Mesenchymal stem cell (in vitro differentiated cells and primary cell): ENCODE measurements at regions not wholly inside any gene's neighbourhood (a gene's known extent, or its start where the extent isn't known, plus 50 kb on each side); places are given as distances from the start of the nearest gene placed in this dataset.
A peak's percentile ranks its signal among the peaks of the same experiment; 100 is the strongest.

Experiments used
- DNase-seq: peaks from one replicate; pipeline ENCODE4 v3.0.0-alpha.2; 2013
- H2AFZ ChIP-seq: one replicate; pipeline ENCODE4 v1.6.1; 2013; ENCODE audit warnings: low read depth, mild to moderate bottlenecking, control low read depth, inconsistent platforms, low read length, moderate library complexity
- H2AK5ac ChIP-seq: 2 replicates; pipeline ENCODE4 v1.6.1; 2013; ENCODE audit warnings: low read length, moderate library complexity, mild to moderate bottlenecking, inconsistent platforms; ENCODE audit not compliant: severe bottlenecking
- H2BK120ac ChIP-seq: one replicate; pipeline ENCODE4 v1.6.1; 2013; ENCODE audit warnings: low read depth, mild to moderate bottlenecking, inconsistent platforms, low read length, moderate library complexity
- H2BK12ac ChIP-seq, 2 experiments: one replicate each; pipeline ENCODE4 v1.6.1; 2013; ENCODE audit warnings: inconsistent platforms in 2 of 2, low read length in 2 of 2, mild to moderate bottlenecking in 2 of 2, moderate library complexity in 2 of 2, control low read depth in 1 of 2
- H2BK15ac ChIP-seq: one replicate; pipeline ENCODE4 v1.6.1; 2013; ENCODE audit warnings: mild to moderate bottlenecking, low read depth, inconsistent platforms; ENCODE audit not compliant: poor library complexity, severe bottlenecking
- H2BK5ac ChIP-seq: 2 replicates; pipeline ENCODE4 v1.6.1; 2013; ENCODE audit warnings: low read depth, mild to moderate bottlenecking, low read length, control low read depth, inconsistent platforms; ENCODE audit not compliant: poor library complexity, severe bottlenecking
- H3K14ac ChIP-seq, 2 experiments: one replicate each; pipeline ENCODE4 v1.6.1; 2013; ENCODE audit warnings: inconsistent platforms in 2 of 2, low read length in 2 of 2, control low read depth in 1 of 2, mild to moderate bottlenecking in 1 of 2, moderate library complexity in 1 of 2
- H3K18ac ChIP-seq, 2 experiments: one replicate each; pipeline ENCODE4 v1.6.1; 2013; ENCODE audit warnings: inconsistent platforms in 2 of 2, low read length in 2 of 2, control low read depth in 1 of 2, low read depth in 1 of 2, mild to moderate bottlenecking in 1 of 2
- H3K23ac ChIP-seq, 2 experiments: one replicate each; pipeline ENCODE4 v1.6.1; 2013; ENCODE audit warnings: inconsistent platforms in 2 of 2, low read length in 2 of 2, mild to moderate bottlenecking in 2 of 2, moderate library complexity in 2 of 2, control low read depth in 1 of 2
- H3K27ac ChIP-seq: 2 replicates; pipeline ENCODE4 v1.5.1; 2013; ENCODE audit warnings: mild to moderate bottlenecking, moderate library complexity, low read length, control low read depth, inconsistent platforms; ENCODE audit not compliant: poor library complexity, severe bottlenecking
- H3K27me3 ChIP-seq, 2 experiments: 2 replicates each; pipeline versions ENCODE4 v1.6.1 to v1.7.0; 2013; ENCODE audit warnings: low read length in 2 of 2, mild to moderate bottlenecking in 2 of 2, moderate library complexity in 2 of 2, control low read depth in 1 of 2, inconsistent platforms in 1 of 2; ENCODE audit not compliant: control insufficient read depth in 1 of 2, insufficient read depth in 1 of 2
- H3K36me3 ChIP-seq, 2 experiments: 2 replicates each; pipeline versions ENCODE4 v1.6.1 to v1.7.0; 2013; ENCODE audit warnings: low read length in 2 of 2, control low read depth in 1 of 2, inconsistent platforms in 1 of 2, low read depth in 1 of 2, mild to moderate bottlenecking in 1 of 2; ENCODE audit not compliant: insufficient read depth in 2 of 2, control insufficient read depth in 1 of 2
- H3K4ac ChIP-seq, 2 experiments: one replicate each; pipeline ENCODE4 v1.6.1; 2013; ENCODE audit warnings: inconsistent platforms in 2 of 2, low read length in 2 of 2, mild to moderate bottlenecking in 2 of 2, moderate library complexity in 2 of 2, control low read depth in 1 of 2, low read depth in 1 of 2
- H3K4me1 ChIP-seq: 2 replicates; pipeline ENCODE4 v1.6.1; 2013; ENCODE audit warnings: low read depth, low read length, control low read depth; ENCODE audit not compliant: control insufficient read depth, insufficient read depth
- H3K4me2 ChIP-seq: 2 replicates; pipeline ENCODE4 v1.6.1; 2013; ENCODE audit warnings: low read length, mild to moderate bottlenecking, inconsistent platforms; ENCODE audit not compliant: poor library complexity, severe bottlenecking
- H3K4me3 ChIP-seq, 2 experiments: 2 replicates each; pipeline versions ENCODE4 v1.5.1 to v1.7.0; 2013; ENCODE audit warnings: low read length in 2 of 2, mild to moderate bottlenecking in 2 of 2, control low read depth in 1 of 2, low read depth in 1 of 2; ENCODE audit not compliant: insufficient read depth in 1 of 2
- H3K79me1 ChIP-seq: replicated peaks from 2 replicates; pipeline ENCODE4 v1.6.1; 2013; ENCODE audit warnings: mild to moderate bottlenecking, control low read depth, low read length, inconsistent platforms; ENCODE audit not compliant: poor library complexity, severe bottlenecking
- H3K9ac ChIP-seq: 2 replicates; pipeline ENCODE4 v1.7.0; 2013; ENCODE audit warnings: mild to moderate bottlenecking, low read length, moderate library complexity
- H3K9me3 ChIP-seq: 2 replicates; pipeline ENCODE4 v1.7.0; 2013; ENCODE audit warnings: mild to moderate bottlenecking, low read length; ENCODE audit not compliant: control insufficient read depth
- H4K8ac ChIP-seq: one replicate; pipeline ENCODE4 v1.6.1; 2013; ENCODE audit warnings: inconsistent platforms, mild to moderate bottlenecking, low read length, moderate library complexity
- H4K91ac ChIP-seq: one replicate; pipeline ENCODE4 v1.6.1; 2013; ENCODE audit warnings: mild to moderate bottlenecking, low read length, inconsistent platforms
- WGBS: methylation state at CpG from one replicate; pipeline ENCODE4 v1.1.7; 2013; ENCODE audit warnings: mixed read lengths; 5-methylcytosine and 5-hydroxymethylcytosine counted together

- no peak overlapping the region for H2BK5ac ChIP-seq
- H3K4ac ChIP-seq: no peak overlapping the region
- peak; percentile 80 for DNase-seq
- WGBS: 47% methylated on average over 4 of the region's 7 CpGs
- H2BK15ac ChIP-seq: no peak overlapping the region
- H2BK12ac ChIP-seq: no peak overlapping the region
- no peak overlapping the region for H2AFZ ChIP-seq
- peak overlapping the region; percentile 21 for H2BK120ac ChIP-seq
- H3K18ac ChIP-seq: peak overlapping the region in 1 of 2 experiments; percentile 70
- H3K36me3 ChIP-seq: no peaks in the 10 kb centered on the region
- H3K9ac ChIP-seq: peak overlapping the region; percentile 84
- no peak overlapping the region for H3K23ac ChIP-seq
- H4K91ac ChIP-seq: no peak overlapping the region
- no peak overlapping the region for H3K14ac ChIP-seq
- H4K8ac ChIP-seq: no peak overlapping the region
- no peak overlapping the region for H3K4me2 ChIP-seq
- H3K9me3 ChIP-seq: no peaks in the 10 kb centered on the region
- H2AK5ac ChIP-seq: no peak overlapping the region
- H3K79me1 ChIP-seq: no peaks in the 10 kb centered on the region
- H3K27me3 ChIP-seq: no peaks in the 10 kb centered on the region
- H3K27ac ChIP-seq: no peak overlapping the region
- no peaks in the 10 kb centered on the region for H3K4me1 ChIP-seq
- H3K4me3 ChIP-seq: peak overlapping the region in 1 of 2 experiments; percentile 73
Measured at GRCh38 chr4:53905276-53905940, 159.0 kb downstream of the CHIC2 start.

GRCh38 chr4:53902786-53903185, 161.6 kb downstream of the CHIC2 start:
- H3K4me2 ChIP-seq: no peak overlapping the region
- 90% methylated on average over 2 of the region's 2 CpGs for WGBS
- H3K9me3 ChIP-seq: no peaks in the 10 kb centered on the region
- H4K91ac ChIP-seq: no peak overlapping the region
- DNase-seq: no peak
- no peak overlapping the region for H3K18ac ChIP-seq
- no peak overlapping the region for H3K9ac ChIP-seq
- H2BK120ac ChIP-seq: no peak overlapping the region
- H3K27me3 ChIP-seq: no peaks in the 10 kb centered on the region
- no peak overlapping the region for H3K14ac ChIP-seq
- H2AK5ac ChIP-seq: no peak overlapping the region
- H3K4me3 ChIP-seq: no peak overlapping the region
- no peak overlapping the region for H2BK5ac ChIP-seq
- no peak overlapping the region for H3K27ac ChIP-seq
- no peak overlapping the region for H3K4ac ChIP-seq
- no peak overlapping the region for H4K8ac ChIP-seq
- no peaks in the 10 kb centered on the region for H3K4me1 ChIP-seq
- H3K23ac ChIP-seq: no peak overlapping the region
- no peak overlapping the region for H2BK15ac ChIP-seq
- H2BK12ac ChIP-seq: no peak overlapping the region
- H3K36me3 ChIP-seq: no peaks in the 10 kb centered on the region
- no peak overlapping the region for H2AFZ ChIP-seq
- no peaks in the 10 kb centered on the region for H3K79me1 ChIP-seq

- peak overlapping the region; percentile 81 for H3K9ac ChIP-seq
- no peaks in the 10 kb centered on the region for H3K9me3 ChIP-seq
- H3K14ac ChIP-seq: no peak overlapping the region
- H2BK12ac ChIP-seq: no peak overlapping the region
- H2BK15ac ChIP-seq: no peak overlapping the region
- H4K8ac ChIP-seq: no peak overlapping the region
- H3K4me3 ChIP-seq: peak overlapping the region in 1 of 2 experiments; percentile 50
- no peak overlapping the region for H4K91ac ChIP-seq
- H3K27ac ChIP-seq: no peak overlapping the region
- H3K79me1 ChIP-seq: no peaks in the 10 kb centered on the region
- no peak overlapping the region for H2BK5ac ChIP-seq
- no peak overlapping the region for H2AFZ ChIP-seq
- H3K23ac ChIP-seq: no peak overlapping the region
- no peak overlapping the region for H2AK5ac ChIP-seq
- H3K4me1 ChIP-seq: peaks cover 1% of the 10 kb centered on the region
- no peak for DNase-seq
- no peak overlapping the region for H3K4me2 ChIP-seq
- H3K36me3 ChIP-seq: no peaks in the 10 kb centered on the region
- H2BK120ac ChIP-seq: peak overlapping the region; percentile 75
- H3K18ac ChIP-seq: peak overlapping the region in 1 of 2 experiments; percentile 45
- no peaks in the 10 kb centered on the region for H3K27me3 ChIP-seq
- WGBS: 97% methylated on average over 3 of the region's 3 CpGs
- no peak overlapping the region for H3K4ac ChIP-seq
Measured at GRCh38 chr4:53900271-53900649, 164.1 kb downstream of the CHIC2 start.

GRCh38 chr4:53899586-53900270, 164.7 kb downstream of the CHIC2 start:
- H3K79me1 ChIP-seq: no peaks in the 10 kb centered on the region
- H3K9ac ChIP-seq: peak overlapping the region; percentile 81
- no peak overlapping the region for H2BK15ac ChIP-seq
- no peak overlapping the region for H4K91ac ChIP-seq
- H3K9me3 ChIP-seq: no peaks in the 10 kb centered on the region
- no peak overlapping the region for H2AK5ac ChIP-seq
- H3K27me3 ChIP-seq: no peaks in the 10 kb centered on the region
- no peak overlapping the region for H2BK5ac ChIP-seq
- 35% methylated on average over 5 of the region's 9 CpGs for WGBS
- H3K4me1 ChIP-seq: peaks cover 1% of the 10 kb centered on the region
- no peak overlapping the region for H2AFZ ChIP-seq
- H3K27ac ChIP-seq: no peak overlapping the region
- no peak overlapping the region for H3K14ac ChIP-seq
- H3K18ac ChIP-seq: no peak overlapping the region
- no peak overlapping the region for H2BK12ac ChIP-seq
- peak; percentile 73 for DNase-seq
- no peak overlapping the region for H4K8ac ChIP-seq
- peak overlapping the region; percentile 75 for H2BK120ac ChIP-seq
- no peaks in the 10 kb centered on the region for H3K36me3 ChIP-seq
- no peak overlapping the region for H3K4me2 ChIP-seq
- peak overlapping the region in 1 of 2 experiments; percentile 50 for H3K4me3 ChIP-seq
- H3K4ac ChIP-seq: no peak overlapping the region
- H3K23ac ChIP-seq: no peak overlapping the region
